ENCODE measurements at regions not wholly inside any gene's neighbourhood (a gene's known extent, or its start where the extent isn't known, plus 50 kb on each side); places are given as distances from the start of the nearest gene placed in this dataset.

DNA sequence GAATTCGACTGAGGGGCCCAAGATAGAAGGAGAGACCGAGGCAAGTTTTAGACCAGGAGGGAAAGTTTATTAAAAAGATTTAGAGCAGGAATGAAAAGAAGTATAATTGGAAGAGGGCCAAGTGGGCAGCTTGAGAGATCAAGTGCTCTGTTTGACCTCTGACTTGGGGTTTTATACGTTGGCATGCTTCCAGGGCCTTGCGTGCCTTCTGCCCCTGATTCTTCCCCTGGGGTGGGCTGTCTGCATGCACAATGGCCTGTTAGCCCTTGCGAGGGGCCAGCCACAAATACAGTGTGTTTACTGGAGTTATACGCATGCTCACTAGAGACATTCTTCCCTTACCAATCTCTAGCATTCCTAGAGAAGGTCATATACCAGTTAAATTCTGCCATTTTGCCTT, 70.7 kb upstream of the LARS2 start:
- TF ChIP-seq EZH2 (optimal IDR thresholded peaks at IDR 0.05; ENCODE audit: low read depth, low read length), result no peak
- TF ChIP-seq, protein P1, sequence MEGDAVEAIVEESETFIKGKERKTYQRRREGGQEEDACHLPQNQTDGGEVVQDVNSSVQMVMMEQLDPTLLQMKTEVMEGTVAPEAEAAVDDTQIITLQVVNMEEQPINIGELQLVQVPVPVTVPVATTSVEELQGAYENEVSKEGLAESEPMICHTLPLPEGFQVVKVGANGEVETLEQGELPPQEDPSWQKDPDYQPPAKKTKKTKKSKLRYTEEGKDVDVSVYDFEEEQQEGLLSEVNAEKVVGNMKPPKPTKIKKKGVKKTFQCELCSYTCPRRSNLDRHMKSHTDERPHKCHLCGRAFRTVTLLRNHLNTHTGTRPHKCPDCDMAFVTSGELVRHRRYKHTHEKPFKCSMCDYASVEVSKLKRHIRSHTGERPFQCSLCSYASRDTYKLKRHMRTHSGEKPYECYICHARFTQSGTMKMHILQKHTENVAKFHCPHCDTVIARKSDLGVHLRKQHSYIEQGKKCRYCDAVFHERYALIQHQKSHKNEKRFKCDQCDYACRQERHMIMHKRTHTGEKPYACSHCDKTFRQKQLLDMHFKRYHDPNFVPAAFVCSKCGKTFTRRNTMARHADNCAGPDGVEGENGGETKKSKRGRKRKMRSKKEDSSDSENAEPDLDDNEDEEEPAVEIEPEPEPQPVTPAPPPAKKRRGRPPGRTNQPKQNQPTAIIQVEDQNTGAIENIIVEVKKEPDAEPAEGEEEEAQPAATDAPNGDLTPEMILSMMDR (IDR thresholded peaks at IDR 0.05; ENCODE audit: low read length), result no peak
- TF ChIP-seq EZH2phosphoT487 (IDR thresholded peaks at IDR 0.05; ENCODE audit: low read length), result no peak
- Histone ChIP-seq H3F3A (ENCODE audit: insufficient read depth, low read length) (no peaks in the 10 kb centered on the region), H3K4me3 (ENCODE audit: low read length) (no peak overlapping the region), H2AFZ (ENCODE audit: low read length) (no peak overlapping the region), H3K27me3 (replicated peaks; ENCODE audit: insufficient read depth, low read length) (no peaks in the 10 kb centered on the region), H3K4me1 (ENCODE audit: low read length) (0 out of 2 replicates have a peak, but pooled peaks cover 2% of the 10 kb centered on the region), H3K9me2 (replicated peaks; ENCODE audit: insufficient read depth, low read length) (no peaks in the 10 kb centered on the region), H4K20me1 (ENCODE audit: insufficient read depth, low read length) (no peaks in the 10 kb centered on the region), H3K4me2 (ENCODE audit: low read depth, low read length) (no peak overlapping the region), H3K9me3 (replicated peaks; ENCODE audit: insufficient read depth, low read length) (no peaks in the 10 kb centered on the region), H3K9ac (ENCODE audit: low read length) (no peak overlapping the region), H3K27ac (ENCODE audit: low read length) (no peak overlapping the region), H3K79me2 (ENCODE audit: low read length) (no peaks in the 10 kb centered on the region), H3K36me3 (replicated peaks; ENCODE audit: insufficient read depth, low read length) (no peaks in the 10 kb centered on the region)
- DNase-seq, result no peak

DNA sequence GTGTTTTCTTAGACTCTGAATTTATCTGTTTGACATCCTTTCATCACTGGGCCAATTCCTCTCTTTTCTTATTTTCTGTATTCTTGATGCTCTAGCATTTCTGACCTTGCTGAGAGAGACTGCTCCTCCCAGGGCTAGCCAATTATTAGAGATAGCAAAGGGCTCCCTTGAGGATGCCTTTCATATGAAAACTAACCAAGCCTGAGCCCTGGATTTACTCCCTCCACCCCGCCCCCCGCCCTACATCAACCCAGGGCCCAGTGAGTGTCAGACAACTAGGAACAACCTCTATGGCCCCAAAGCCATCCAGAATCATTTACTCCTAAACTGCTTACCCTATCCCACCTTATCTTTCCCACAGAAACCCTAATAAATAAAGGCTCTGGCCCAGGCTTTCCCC, 69.7 kb upstream of the LARS2 start:
- no peak overlapping the region for H3K9ac ChIP-seq (ENCODE audit: low read length)
- no peak overlapping the region for H3K4me2 ChIP-seq (ENCODE audit: low read depth, low read length)
- TF ChIP-seq EZH2phosphoT487 (IDR thresholded peaks at IDR 0.05; ENCODE audit: low read length), result no peak
- TF ChIP-seq, protein P1 (IDR thresholded peaks at IDR 0.05; ENCODE audit: low read length), result no peak
- no peak for TF ChIP-seq EZH2 (optimal IDR thresholded peaks at IDR 0.05; ENCODE audit: low read depth, low read length)

DNA sequence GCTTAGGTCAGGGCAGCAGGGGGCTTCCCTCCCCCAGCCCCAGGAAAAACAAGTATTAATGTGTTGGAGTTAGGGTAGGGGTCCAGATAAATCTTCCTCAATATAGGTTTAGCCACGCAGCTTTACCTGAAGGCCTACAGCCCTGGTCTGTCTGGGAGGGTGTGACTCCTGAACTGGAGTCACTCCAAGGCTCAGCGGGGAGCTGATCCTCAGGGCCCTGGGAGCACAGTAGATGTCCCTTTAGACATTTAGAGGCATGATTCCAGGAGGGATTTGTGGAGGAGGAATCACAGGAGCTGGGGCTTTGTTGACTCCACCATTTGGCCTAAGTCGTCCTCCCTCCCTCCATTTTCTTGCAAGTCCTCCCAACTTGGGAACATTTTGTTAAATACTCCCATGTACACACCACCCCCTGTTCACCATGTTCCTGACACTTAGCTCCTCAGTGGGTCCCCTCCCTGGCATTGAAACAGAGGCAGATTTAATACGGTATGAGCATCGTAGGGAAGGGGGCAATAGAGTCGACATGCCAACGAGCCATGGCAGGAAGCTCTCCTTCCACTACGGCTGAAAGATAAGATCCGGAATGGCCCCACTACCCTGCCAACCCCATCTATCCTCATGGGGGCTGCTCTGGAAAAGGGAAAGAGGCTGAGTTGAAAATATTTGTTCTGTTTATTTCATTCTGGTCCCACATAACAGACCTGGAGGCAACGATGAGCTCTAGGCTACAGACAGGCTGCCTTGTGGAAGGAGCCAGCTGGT, 69.0 kb upstream of the LARS2 start:
- no peak overlapping the region for H2AFZ ChIP-seq (ENCODE audit: low read length)
- no peak overlapping the region for H3K4me3 ChIP-seq (ENCODE audit: low read length)
- no peaks in the 10 kb centered on the region for H4K20me1 ChIP-seq (ENCODE audit: insufficient read depth, low read length)
- no peak overlapping the region for H3K4me2 ChIP-seq (ENCODE audit: low read depth, low read length)
- no peaks in the 10 kb centered on the region for H3K9me2 ChIP-seq (replicated peaks; ENCODE audit: insufficient read depth, low read length)
- H3K4me1 ChIP-seq (ENCODE audit: low read length), result 0 out of 2 replicates have a peak, but pooled peaks cover 2% of the 10 kb centered on the region
- H3K27me3 ChIP-seq (replicated peaks; ENCODE audit: insufficient read depth, low read length), result no peaks in the 10 kb centered on the region
- H3K9me3 ChIP-seq (replicated peaks; ENCODE audit: insufficient read depth, low read length), result no peaks in the 10 kb centered on the region
- H3K36me3 ChIP-seq (replicated peaks; ENCODE audit: insufficient read depth, low read length), result no peaks in the 10 kb centered on the region
- no peaks in the 10 kb centered on the region for H3F3A ChIP-seq (ENCODE audit: insufficient read depth, low read length)
- no peaks in the 10 kb centered on the region for H3K79me2 ChIP-seq (ENCODE audit: low read length)
- DNase-seq, result no peak
- H3K27ac ChIP-seq (ENCODE audit: low read length), result no peak overlapping the region
- TF ChIP-seq, protein P1 (IDR thresholded peaks at IDR 0.05; ENCODE audit: low read length), result no peak
- no peak overlapping the region for H3K9ac ChIP-seq (ENCODE audit: low read length)

More for the DNA sequence above, 69.7 kb upstream of the LARS2 start:
- H3K27ac ChIP-seq (ENCODE audit: low read length), result no peak overlapping the region
- H4K20me1 ChIP-seq (ENCODE audit: insufficient read depth, low read length), result no peaks in the 10 kb centered on the region
- DNase-seq, result no peak
- 0 out of 2 replicates have a peak, but pooled peaks cover 2% of the 10 kb centered on the region for H3K4me1 ChIP-seq (ENCODE audit: low read length)
- no peak overlapping the region for H3K4me3 ChIP-seq (ENCODE audit: low read length)
- H3K9me3 ChIP-seq (replicated peaks; ENCODE audit: insufficient read depth, low read length), result no peaks in the 10 kb centered on the region
- no peaks in the 10 kb centered on the region for H3F3A ChIP-seq (ENCODE audit: insufficient read depth, low read length)
- H3K36me3 ChIP-seq (replicated peaks; ENCODE audit: insufficient read depth, low read length), result no peaks in the 10 kb centered on the region
- H3K79me2 ChIP-seq (ENCODE audit: low read length), result no peaks in the 10 kb centered on the region
- H3K9me2 ChIP-seq (replicated peaks; ENCODE audit: insufficient read depth, low read length), result no peaks in the 10 kb centered on the region
- no peak overlapping the region for H2AFZ ChIP-seq (ENCODE audit: low read length)
- no peaks in the 10 kb centered on the region for H3K27me3 ChIP-seq (replicated peaks; ENCODE audit: insufficient read depth, low read length)

Measured in MM.1S (cell line).